Panc1 (cell line): ENCODE measurements at regions not wholly inside any gene's neighbourhood (a gene's known extent, or its start where the extent isn't known, plus 50 kb on each side); places are given as distances from the start of the nearest gene placed in this dataset.

Source experiments
- ATAC-seq: fragments of 200-7000 bp; cut with Tn5 transposase; 2 replicates; pipeline ENCODE4 v1.9.1; 2020; ENCODE audit warnings: mild to moderate bottlenecking, moderate library complexity
- BruUV-seq: library from RNA; stranded (reverse); fragments of 400-500 nt; replicated peaks from 2 replicates; lab custom pipeline; 2021; lab: Mats Ljungman, UMichigan
- CTCF ChIA-PET: fragments of 300-600 bp; sonication (Branson Sonifier 250); formaldehyde crosslinking; loops from one replicate; lab custom pipeline; 2022; ENCODE audit warnings: antibody characterized with exemption; lab: Charles Lee
- POLR2A ChIA-PET: fragments of 300-600 bp; sonication (Branson Sonifier 250); formaldehyde crosslinking; loops from one replicate; lab custom pipeline; 2022; ENCODE audit warnings: antibody characterized with exemption; lab: Charles Lee
- DNase-seq: peaks from one replicate; pipeline ENCODE4 v3.0.0-alpha.2; 2010; ENCODE audit warnings: low read depth, low spot score
- H3K27ac ChIP-seq: 2 replicates; pipeline ENCODE4 v1.5.1; 2011; ENCODE audit warnings: mild to moderate bottlenecking, low read length, inconsistent platforms
- H3K27me3 ChIP-seq: fragments of 200-500 bp; sonication (Bioruptor generic); 2 replicates; pipeline ENCODE4 v1.6.0; 2014; ENCODE audit warnings: low read length, inconsistent platforms; ENCODE audit not compliant: control insufficient read depth, insufficient read depth
- H3K36me3 ChIP-seq: fragments of 200-500 bp; sonication (Bioruptor generic); 2 replicates; pipeline ENCODE4 v1.5.1; 2014; ENCODE audit warnings: inconsistent platforms, mild to moderate bottlenecking, low read length, moderate library complexity; ENCODE audit not compliant: control insufficient read depth, insufficient read depth
- H3K4me1 ChIP-seq: 2 replicates; pipeline ENCODE4 v1.5.1; 2011; ENCODE audit warnings: inconsistent platforms, mild to moderate bottlenecking, low read length, moderate library complexity; ENCODE audit not compliant: control insufficient read depth, insufficient read depth
- H3K4me3 ChIP-seq, 2 experiments: 2 replicates each; pipeline ENCODE4 v1.5.1; 2011 to 2012; ENCODE audit warnings: low read depth in 2 of 2, low read length in 2 of 2, mild to moderate bottlenecking in 2 of 2, inconsistent platforms in 1 of 2, moderate library complexity in 1 of 2
- H3K9me3 ChIP-seq: fragments of 200-500 bp; sonication (Bioruptor generic); 2 replicates; pipeline ENCODE4 v1.5.1; 2014; ENCODE audit warnings: low read depth, mild to moderate bottlenecking, inconsistent platforms, low read length, moderate library complexity; ENCODE audit not compliant: control insufficient read depth, insufficient read depth
- CTCF ChIP-seq: fragments of 450-650 bp; IDR thresholded peaks from 2 replicates; pipeline ENCODE4 v1.5.1; 2017; ENCODE audit warnings: mild to moderate bottlenecking
- POLR2AphosphoS5 ChIP-seq: IDR thresholded peaks from 2 replicates; pipeline ENCODE4 v1.6.1; 2012; ENCODE audit warnings: mild to moderate bottlenecking, low read depth, low read length, moderate library complexity
- REST ChIP-seq, 2 experiments: IDR thresholded peaks; 2 replicates each; pipeline ENCODE4 v1.6.1; 2011 to 2012; ENCODE audit warnings: low read depth in 2 of 2, control low read depth in 1 of 2, low read length in 1 of 2, mild to moderate bottlenecking in 1 of 2, moderate library complexity in 1 of 2; ENCODE audit not compliant: insufficient read depth in 1 of 2
- SIN3A ChIP-seq: IDR thresholded peaks from 2 replicates; pipeline ENCODE4 v1.6.1; 2012; ENCODE audit warnings: low read depth, mild to moderate bottlenecking, low read length, moderate library complexity, borderline replicate concordance; ENCODE audit not compliant: insufficient read depth
- TCF7L2 ChIP-seq: IDR thresholded peaks from 2 replicates; pipeline ENCODE4 v1.6.1; 2011; ENCODE audit warnings: mild to moderate bottlenecking, low read depth, low read length, inconsistent platforms
- in situ Hi-C: cut with HindIII; loops from 2 replicates; pipeline ENCODE4 v1.10.0; 2016; ENCODE audit warnings: low sequenced_read_pairs, low pct_unique_long_range_greater_than_20kb
- intact Hi-C: fragments of 100-400 bp; cut with micrococcal nuclease; formaldehyde crosslinking; loops from one replicate; pipeline ENCODE4 v1.10.0; 2022; ENCODE audit not compliant: unreplicated experiment

GRCh38 chr6:97919631-97920030, 636.6 kb upstream of the MMS22L start:
- DNase-seq (no peak), ATAC-seq (no peak)
- in situ Hi-C loops = no loop called here
- ChIA-PET POLR2A (interaction anchor here (0.6 kb wide), 1 partner anchor 26 kb away, joined by 3 read pairs; no protein-coding TSS in a partner anchor), CTCF (no interaction called here)
- Histone ChIP-seq H3K4me3 (no peak overlapping the region), H3K9me3 (no peaks in the 10 kb centered on the region), H3K27ac (no peak overlapping the region), H3K4me1 (no peaks in the 10 kb centered on the region), H3K36me3 (no peaks in the 10 kb centered on the region), H3K27me3 (no peaks in the 10 kb centered on the region)
- TF ChIP-seq TCF7L2 (no peak), REST (IDR thresholded peaks at IDR 0.05; ENCODE audit: insufficient read depth in 1 of 2, low read depth in 2 of 2, low read length in 1 of 2) (no peak), CTCF (no peak), SIN3A (no peak), POLR2AphosphoS5 (no peak)
- no TSS peak for BruUV-seq
- intact Hi-C loops = loop anchor here (10.0 kb wide), 1 partner anchor 425 kb away; no protein-coding TSS in a partner anchor

GRCh38 chr6:97923249-97923648, 640.2 kb upstream of the MMS22L start:
- ChIA-PET CTCF (no interaction called here), POLR2A (no interaction called here)
- Histone ChIP-seq H3K27me3 (no peaks in the 10 kb centered on the region), H3K4me3 (no peak overlapping the region), H3K36me3 (no peaks in the 10 kb centered on the region), H3K27ac (no peak overlapping the region), H3K4me1 (no peaks in the 10 kb centered on the region), H3K9me3 (no peaks in the 10 kb centered on the region)
- in situ Hi-C loops = no loop called here
- ATAC-seq = no peak
- TF ChIP-seq TCF7L2 (no peak), CTCF (no peak), POLR2AphosphoS5 (no peak), REST (IDR thresholded peaks at IDR 0.05; ENCODE audit: insufficient read depth in 1 of 2, low read depth in 2 of 2, low read length in 1 of 2) (no peak), SIN3A (no peak)
- intact Hi-C loops = loop anchor here (10.0 kb wide), 1 partner anchor 428 kb away; no protein-coding TSS in a partner anchor
- no TSS peak for BruUV-seq
- no peak for DNase-seq
